Keratinocyte (primary cell): ENCODE measurements at regions not wholly inside any gene's neighbourhood (a gene's known extent, or its start where the extent isn't known, plus 50 kb on each side); places are given as distances from the start of the nearest gene placed in this dataset.

Source experiments
- CTCF ChIP-seq, 3 experiments: IDR thresholded peaks in 1 of 3; conservative IDR thresholded peaks in 1 of 3; optimal IDR thresholded peaks in 1 of 3; 2 replicates in 2 of 3; 3 replicates in 1 of 3; pipeline versions ENCODE3 to v1.5.1; 2011; ENCODE audit warnings: low read length in 3 of 3, mild to moderate bottlenecking in 3 of 3, moderate library complexity in 2 of 3, control low read depth in 1 of 3, inconsistent platforms in 1 of 3; ENCODE audit not compliant: insufficient read depth in 2 of 3; ENCODE audit errors: extremely low read depth in 1 of 3
- EZH2 ChIP-seq: IDR thresholded peaks from one replicate; pipeline ENCODE4 v1.6.1; 2012; ENCODE audit warnings: inconsistent platforms, mild to moderate bottlenecking, low read length, moderate library complexity

GRCh38 chr11:91066456-91067047, 843.7 kb upstream of the CHORDC1 start:
- no peak for TF ChIP-seq CTCF (optimal IDR thresholded peaks at IDR 0.05 in 1 of 3, IDR thresholded peaks at IDR 0.05 in 1 of 3, conservative IDR thresholded peaks at IDR 0.05 in 1 of 3; ENCODE audit: extremely low read depth in 1 of 3, insufficient read depth in 2 of 3, low read length in 3 of 3)
- no peak for TF ChIP-seq EZH2
